Transverse colon (tissue), 4 donors: ENCODE measurements at regions not wholly inside any gene's neighbourhood (a gene's known extent, or its start where the extent isn't known, plus 50 kb on each side); places are given as distances from the start of the nearest gene placed in this dataset.

Source experiments
- DNase-seq: peaks from one replicate; pipeline ENCODE4 v3.0.0-alpha.2; 2019
- H3K27ac ChIP-seq, 4 donors: fragments of 200-600 bp; sonication (generic); 2 replicates each; pipeline ENCODE4 v1.5.1; 2016 to 2018; ENCODE audit warnings: inconsistent platforms in 4 of 4
- H3K27me3 ChIP-seq: fragments of 200-600 bp; sonication (generic); 2 replicates; pipeline ENCODE4 v1.5.1; 2017; ENCODE audit warnings: inconsistent platforms
- H3K36me3 ChIP-seq, 4 donors: fragments of 200-600 bp; sonication (generic); 2 replicates each; pipeline ENCODE4 v1.5.1; 2017 to 2019; ENCODE audit warnings: inconsistent platforms in 4 of 4
- H3K4me1 ChIP-seq, 4 donors: fragments of 200-600 bp; sonication (generic); 2 replicates each; pipeline ENCODE4 v1.5.1; 2017 to 2020; ENCODE audit warnings: inconsistent platforms in 4 of 4
- H3K4me3 ChIP-seq, 4 donors: fragments of 200-600 bp; sonication (generic); 1 replicate in 1 of 4; 2 replicates in 3 of 4; pipeline versions ENCODE4 v1.5.1 to v1.6.1; 2017 to 2019; ENCODE audit warnings: inconsistent platforms in 4 of 4
- H3K9me3 ChIP-seq, 2 donors: fragments of 200-600 bp; sonication (generic); 2 replicates each; pipeline ENCODE4 v1.5.1; 2017 to 2019; ENCODE audit warnings: inconsistent platforms in 2 of 2
- CTCF ChIP-seq, 5 experiments: fragments of 200-600 bp in 3 of 5; fragments of 450-650 bp in 2 of 5; sonication (generic) in 3 of 5; IDR thresholded peaks; 1 replicate in 2 of 5; 2 replicates in 3 of 5; pipeline ENCODE4 v1.5.1; 2016 to 2017; ENCODE audit warnings: antibody characterized with exemption in 5 of 5, inconsistent platforms in 3 of 5, mild to moderate bottlenecking in 2 of 5, moderate library complexity in 1 of 5
- EP300 ChIP-seq: sonication (generic); formaldehyde crosslinking; IDR thresholded peaks from one replicate; pipeline ENCODE4 v1.6.1; 2017; ENCODE audit warnings: antibody characterized with exemption, low read depth
- POLR2A ChIP-seq: fragments of 450-650 bp; IDR thresholded peaks from one replicate; pipeline ENCODE4 v1.6.1; 2016; ENCODE audit warnings: antibody characterized with exemption, mild to moderate bottlenecking, moderate library complexity
- POLR2AphosphoS5 ChIP-seq, 3 donors: sonication (generic); formaldehyde crosslinking; IDR thresholded peaks; one replicate each; pipeline ENCODE4 v1.6.1; 2016; ENCODE audit warnings: antibody characterized with exemption in 3 of 3
- WGBS, 2 donors: methylation state at CpG; one replicate each; pipeline ENCODE4 v1.1.5; 2018; ENCODE audit warnings: low coverage in 1 of 2; 5-methylcytosine and 5-hydroxymethylcytosine counted together
- in situ Hi-C, 4 donors: fragments of 200-750 bp; cut with MboI; loops; one replicate each; pipeline versions ENCODE4 v1.15.0 to v1.15.1; 2017; ENCODE audit warnings: low sequenced_read_pairs in 3 of 4, low pct_ligation_motif_present in 1 of 4, low pct_unique_long_range_greater_than_20kb in 1 of 4
- intact Hi-C: fragments of 100-400 bp; cut with DNase I; formaldehyde crosslinking; loops from one replicate; pipeline ENCODE4 v1.15.1; 2023; ENCODE audit warnings: low total_unique reads

GRCh38 chr2:207471261-207471660 lies 58.5 kb upstream of the CREB1 start:
- H3K4me1 ChIP-seq, result peaks cover 0 to 17% (median 9%) of the 10 kb centered on the region in 4 donors
- H3K9me3 ChIP-seq, result no peaks in the 10 kb centered on the region
- no peak overlapping the region for H3K27ac ChIP-seq
- TF ChIP-seq CTCF (IDR thresholded peaks at IDR 0.05), result no peak
- TF ChIP-seq POLR2AphosphoS5 (IDR thresholded peaks at IDR 0.05), result no peak
- no peak for TF ChIP-seq EP300
- no peak for TF ChIP-seq POLR2A
- H3K27me3 ChIP-seq, result no peaks in the 10 kb centered on the region
- no peak for DNase-seq
- intact Hi-C loops (no loop called here), in situ Hi-C loops (loop anchor here (5.0 to 10.0 kb wide), 6 partner anchors 486 to 776 kb away; no protein-coding TSS in a partner anchor)
- no peak overlapping the region for H3K4me3 ChIP-seq
- no peaks in the 10 kb centered on the region for H3K36me3 ChIP-seq
- 75 to 78% methylated on average over 3 to 4 of the region's 4 CpGs for WGBS, 2 donors

GRCh38 chr2:207472343-207473048 lies 57.3 kb upstream of the CREB1 start:
- in situ Hi-C loops, result loop anchor here (5.0 to 10.0 kb wide), 6 partner anchors 488 to 778 kb away; no protein-coding TSS in a partner anchor
- Histone ChIP-seq H3K27me3 (no peaks in the 10 kb centered on the region), H3K4me3 (no peak overlapping the region), H3K9me3 (no peaks in the 10 kb centered on the region), H3K4me1 (peaks cover 0 to 17% (median 9%) of the 10 kb centered on the region in 4 donors), H3K27ac (peak overlapping the region in 2 of 4 donors; percentile 2 to 7), H3K36me3 (no peaks in the 10 kb centered on the region)
- no peak for TF ChIP-seq POLR2AphosphoS5 (IDR thresholded peaks at IDR 0.05)
- no peak for TF ChIP-seq POLR2A
- TF ChIP-seq EP300, result no peak
- no peak for TF ChIP-seq CTCF (IDR thresholded peaks at IDR 0.05)
- WGBS, 2 donors, result 74 to 79% methylated on average over 10 to 11 of the region's 11 CpGs
- no peak for DNase-seq
- intact Hi-C loops, result loop anchor here (1.0 kb wide), 1 partner anchor 489 kb away; no protein-coding TSS in a partner anchor

GRCh38 chr2:207473049-207473930 lies 56.5 kb upstream of the CREB1 start:
- no peak for DNase-seq
- H3K4me1 ChIP-seq, result peaks cover 0 to 17% (median 9%) of the 10 kb centered on the region in 4 donors
- H3K4me3 ChIP-seq, result no peak overlapping the region
- intact Hi-C loops, result loop anchor here (1.0 kb wide), 1 partner anchor 490 kb away; no protein-coding TSS in a partner anchor
- 28 to 66% methylated on average over 2 to 9 of the region's 9 CpGs for WGBS, 2 donors
- peak overlapping the region in 2 of 4 donors; percentile 2 to 7 for H3K27ac ChIP-seq
- in situ Hi-C loops, result loop anchor here (5.0 to 10.0 kb wide), 6 partner anchors 488 to 778 kb away; no protein-coding TSS in a partner anchor
- no peaks in the 10 kb centered on the region for H3K36me3 ChIP-seq
- TF ChIP-seq POLR2AphosphoS5 (IDR thresholded peaks at IDR 0.05) (no peak), POLR2A (no peak), CTCF (IDR thresholded peaks at IDR 0.05) (peak; percentile 30 to 46 (median 34)), EP300 (no peak)
- H3K9me3 ChIP-seq, result no peaks in the 10 kb centered on the region
- no peaks in the 10 kb centered on the region for H3K27me3 ChIP-seq

- Histone ChIP-seq H3K27me3 (no peaks in the 10 kb centered on the region), H3K9me3 (no peaks in the 10 kb centered on the region), H3K4me1 (peaks cover 0 to 17% (median 9%) of the 10 kb centered on the region in 4 donors), H3K27ac (no peak overlapping the region), H3K4me3 (no peak overlapping the region), H3K36me3 (no peaks in the 10 kb centered on the region)
- TF ChIP-seq EP300, result no peak
- no peak for DNase-seq
- in situ Hi-C loops, result loop anchor here (5.0 to 10.0 kb wide), 6 partner anchors 489 to 779 kb away; no protein-coding TSS in a partner anchor
- intact Hi-C loops, result loop anchor here (1.0 kb wide), 1 partner anchor 491 kb away; no protein-coding TSS in a partner anchor
- 73 to 100% methylated on average over 1 to 5 of the region's 5 CpGs for WGBS, 2 donors
Observed at GRCh38 chr2:207473931-207474235, 55.9 kb upstream of the CREB1 start.
